Loucy (cell line): ENCODE measurements at regions not wholly inside any gene's neighbourhood (a gene's known extent, or its start where the extent isn't known, plus 50 kb on each side); places are given as distances from the start of the nearest gene placed in this dataset.

ENCODE experiments used
- CTCF ChIP-seq: fragments of 200-600 bp; sonication (generic); conservative IDR thresholded peaks from 2 replicates; pipeline ENCODE4 v1.5.1; 2014; ENCODE audit warnings: mild to moderate bottlenecking, antibody characterized with exemption, low read length
- EZH2phosphoT487 ChIP-seq: fragments of 200-600 bp; IDR thresholded peaks from 2 replicates; pipeline ENCODE4 v1.6.1; 2018; ENCODE audit warnings: antibody characterized with exemption, mild to moderate bottlenecking, moderate library complexity, borderline replicate concordance

GRCh38 chrX:149069899-149070298, 435.2 kb downstream of the IDS start:
- TF ChIP-seq EZH2phosphoT487 (no peak), CTCF (no peak)
